Thyroid gland (tissue), 4 donors: ENCODE measurements at regions not wholly inside any gene's neighbourhood (a gene's known extent, or its start where the extent isn't known, plus 50 kb on each side); places are given as distances from the start of the nearest gene placed in this dataset.

Experiments used
- DNase-seq, 2 donors: peaks; one replicate each; pipeline ENCODE4 v3.0.0-alpha.2; 2019
- H3K27ac ChIP-seq, 3 donors: fragments of 200-600 bp; sonication (generic); 1 replicate in 2 of 3; 2 replicates in 1 of 3; pipeline ENCODE4 v1.5.1; 2016 to 2019; ENCODE audit warnings: mild to moderate bottlenecking in 1 of 3, moderate library complexity in 1 of 3
- H3K27me3 ChIP-seq: fragments of 200-600 bp; sonication (generic); one replicate; pipeline ENCODE4 v1.5.1; 2019
- H3K36me3 ChIP-seq, 2 donors: fragments of 200-600 bp; sonication (generic); one replicate each; pipeline ENCODE4 v1.5.1; 2016 to 2019
- H3K4me1 ChIP-seq, 2 donors: fragments of 200-600 bp; sonication (generic); one replicate each; pipeline ENCODE4 v1.5.1; 2017 to 2019
- H3K4me3 ChIP-seq, 3 donors: fragments of 200-600 bp; sonication (generic); replicated peaks in 1 of 3; 1 replicate in 2 of 3; 2 replicates in 1 of 3; pipeline ENCODE4 v1.5.1; 2016; ENCODE audit warnings: mild to moderate bottlenecking in 1 of 3
- H3K9me3 ChIP-seq: fragments of 200-600 bp; sonication (generic); one replicate; pipeline ENCODE4 v1.5.1; 2017
- CTCF ChIP-seq, 6 experiments: fragments of 200-600 bp in 3 of 6; fragments of 450-650 bp in 3 of 6; sonication (generic) in 3 of 6; IDR thresholded peaks; one replicate each; pipeline ENCODE4 v1.5.1; 2016 to 2019; ENCODE audit warnings: antibody characterized with exemption in 6 of 6, mild to moderate bottlenecking in 2 of 6, inconsistent platforms in 1 of 6, moderate library complexity in 1 of 6
- POLR2A ChIP-seq, 2 donors: fragments of 450-650 bp; IDR thresholded peaks; one replicate each; pipeline ENCODE4 v1.6.1; 2017; ENCODE audit warnings: antibody characterized with exemption in 2 of 2, mild to moderate bottlenecking in 2 of 2, moderate library complexity in 1 of 2
- whole genome bisulfite sequencing, 2 donors: methylation state at CpG; one replicate each; pipeline ENCODE4 v1.1.5; 2017; 5-methylcytosine and 5-hydroxymethylcytosine counted together
- intact Hi-C: fragments of 100-400 bp; cut with DNase I; formaldehyde crosslinking; loops from one replicate; pipeline ENCODE4 v1.15.1; 2023

GRCh38 chr16:72470541-72470940 is 298.6 kb upstream of the PMFBP1 start:
- Histone ChIP-seq H3K27ac (no peak overlapping the region), H3K4me3 (no peak overlapping the region), H3K27me3 (no peaks in the 10 kb centered on the region), H3K36me3 (no peaks in the 10 kb centered on the region), H3K4me1 (no peaks in the 10 kb centered on the region), H3K9me3 (no peaks in the 10 kb centered on the region)
- no peak for DNase-seq
- 91 to 93% methylated on average over 4 of the region's 4 CpGs for WGBS, 2 donors
- intact Hi-C loops = no loop called here
- TF ChIP-seq CTCF (IDR thresholded peaks at IDR 0.05) (no peak), POLR2A (IDR thresholded peaks at IDR 0.05) (no peak)

GRCh38 chr16:72469932-72470331 is 298.0 kb upstream of the PMFBP1 start:
- 92 to 94% methylated on average over 2 of the region's 2 CpGs for WGBS, 2 donors
- intact Hi-C loops = loop anchor here (10.0 kb wide), 1 partner anchor 345 kb away; no protein-coding TSS in a partner anchor
- no peak for DNase-seq

GRCh38 chr16:72468582-72468981 is 296.6 kb upstream of the PMFBP1 start:
- H3K9me3 ChIP-seq = no peaks in the 10 kb centered on the region
- intact Hi-C loops = loop anchor here (10.0 kb wide), 1 partner anchor 344 kb away; no protein-coding TSS in a partner anchor
- no peak for TF ChIP-seq CTCF (IDR thresholded peaks at IDR 0.05)
- TF ChIP-seq POLR2A (IDR thresholded peaks at IDR 0.05) = no peak
- H3K36me3 ChIP-seq = no peaks in the 10 kb centered on the region
- DNase-seq = no peak
- no peak overlapping the region for H3K27ac ChIP-seq
- H3K4me3 ChIP-seq = no peak overlapping the region
- no peaks in the 10 kb centered on the region for H3K4me1 ChIP-seq
- no peaks in the 10 kb centered on the region for H3K27me3 ChIP-seq

More at GRCh38 chr16:72469932-72470331, 298.0 kb upstream of the PMFBP1 start:
- Histone ChIP-seq H3K36me3 (no peaks in the 10 kb centered on the region), H3K4me1 (no peaks in the 10 kb centered on the region), H3K4me3 (no peak overlapping the region), H3K27me3 (no peaks in the 10 kb centered on the region), H3K9me3 (no peaks in the 10 kb centered on the region), H3K27ac (no peak overlapping the region)
- TF ChIP-seq CTCF (IDR thresholded peaks at IDR 0.05) = no peak
- TF ChIP-seq POLR2A (IDR thresholded peaks at IDR 0.05) = no peak

- Histone ChIP-seq H3K4me3 (no peak overlapping the region), H3K9me3 (no peaks in the 10 kb centered on the region), H3K36me3 (no peaks in the 10 kb centered on the region), H3K27me3 (no peaks in the 10 kb centered on the region), H3K27ac (no peak overlapping the region), H3K4me1 (no peaks in the 10 kb centered on the region)
- 32% methylated on average over 3 of the region's 3 CpGs for WGBS, 2 donors
- TF ChIP-seq CTCF (IDR thresholded peaks at IDR 0.05) = peak in 3 of 6 experiments; percentile 39 to 52 (median 51)
- no peak for TF ChIP-seq POLR2A (IDR thresholded peaks at IDR 0.05)
- intact Hi-C loops = loop anchor here (10.0 kb wide), 1 partner anchor 342 kb away; no protein-coding TSS in a partner anchor
- no peak for DNase-seq
Observed at GRCh38 chr16:72467157-72467759, 295.3 kb upstream of the PMFBP1 start.

- WGBS, 2 donors = 55 to 58% methylated on average over 5 of the region's 5 CpGs
- intact Hi-C loops = loop anchor here (10.0 kb wide), 1 partner anchor 340 kb away; no protein-coding TSS in a partner anchor
- H3K9me3 ChIP-seq = no peaks in the 10 kb centered on the region
Observed at GRCh38 chr16:72464597-72465368, 292.8 kb upstream of the PMFBP1 start.

More at GRCh38 chr16:72464597-72465368, 292.8 kb upstream of the PMFBP1 start:
- Histone ChIP-seq H3K4me3 (no peak overlapping the region), H3K4me1 (no peaks in the 10 kb centered on the region), H3K36me3 (no peaks in the 10 kb centered on the region), H3K27me3 (no peaks in the 10 kb centered on the region), H3K27ac (no peak overlapping the region)
- no peak for DNase-seq
- no peak for TF ChIP-seq POLR2A (IDR thresholded peaks at IDR 0.05)
